HEK293T (cell line): ENCODE measurements at regions not wholly inside any gene's neighbourhood (a gene's known extent, or its start where the extent isn't known, plus 50 kb on each side); places are given as distances from the start of the nearest gene placed in this dataset.

Experiments
- FOXA1 ChIP-seq: fragments of 450-650 bp; IDR thresholded peaks from 2 replicates; pipeline ENCODE4 v1.6.1; 2016; ENCODE audit warnings: mild to moderate bottlenecking
- FOXK2 ChIP-seq: fragments of 450-650 bp; IDR thresholded peaks from 2 replicates; pipeline ENCODE4 v1.6.1; 2016; ENCODE audit warnings: mild to moderate bottlenecking
- FOXM1 ChIP-seq: fragments of 450-650 bp; IDR thresholded peaks from 2 replicates; pipeline ENCODE4 v1.6.1; 2017; ENCODE audit warnings: mild to moderate bottlenecking, borderline replicate concordance
- L3MBTL2 ChIP-seq: fragments of 450-650 bp; conservative IDR thresholded peaks from 2 replicates; pipeline ENCODE4 v1.6.1; 2016; ENCODE audit warnings: mild to moderate bottlenecking
- LEF1 ChIP-seq: fragments of 450-650 bp; IDR thresholded peaks from 2 replicates; pipeline ENCODE4 v1.6.1; 2017; ENCODE audit warnings: mild to moderate bottlenecking, borderline replicate concordance
- NFRKB ChIP-seq: fragments of 450-650 bp; IDR thresholded peaks from 2 replicates; pipeline ENCODE4 v1.6.1; 2016; ENCODE audit warnings: mild to moderate bottlenecking, moderate library complexity
- PKNOX1 ChIP-seq: fragments of 450-650 bp; IDR thresholded peaks from 2 replicates; pipeline ENCODE4 v1.6.1; 2016
- SP1 ChIP-seq: fragments of 450-650 bp; IDR thresholded peaks from 2 replicates; pipeline ENCODE4 v1.6.1; 2017
- SUZ12 ChIP-seq: fragments of 450-650 bp; IDR thresholded peaks from 2 replicates; pipeline ENCODE4 v1.6.1; 2016; ENCODE audit warnings: mild to moderate bottlenecking
- TARDBP ChIP-seq: fragments of 450-650 bp; IDR thresholded peaks from 2 replicates; pipeline ENCODE4 v1.6.1; 2016
- ZNF384 ChIP-seq: fragments of 450-650 bp; IDR thresholded peaks from 2 replicates; pipeline ENCODE4 v1.6.1; 2016

GRCh38 chr14:51188566-51189185 is 51.4 kb upstream of the TMX1 start:
- no peak for TF ChIP-seq FOXM1
- no peak for TF ChIP-seq L3MBTL2
- no peak for TF ChIP-seq SUZ12
- TF ChIP-seq TARDBP, result no peak
- no peak for TF ChIP-seq SP1
- no peak for TF ChIP-seq LEF1
- no peak for TF ChIP-seq PKNOX1
- no peak for TF ChIP-seq NFRKB
- TF ChIP-seq FOXA1, result no peak
- TF ChIP-seq ZNF384, result no peak
- no peak for TF ChIP-seq FOXK2
